Peyer's patch (tissue), 4 donors: ENCODE measurements at regions not wholly inside any gene's neighbourhood (a gene's known extent, or its start where the extent isn't known, plus 50 kb on each side); places are given as distances from the start of the nearest gene placed in this dataset.
A peak's percentile ranks its signal among the peaks of the same experiment; 100 is the strongest.

Experiments
- DNase-seq, 3 donors: peaks; one replicate each; pipeline ENCODE4 v3.0.0-alpha.2; 2017 to 2019
- H3K27ac ChIP-seq, 4 donors: fragments of 200-600 bp; sonication (generic); one replicate each; pipeline ENCODE4 v1.5.1; 2016 to 2019
- H3K27me3 ChIP-seq, 2 donors: fragments of 200-600 bp; sonication (generic); one replicate each; pipeline ENCODE4 v1.5.1; 2019
- H3K36me3 ChIP-seq, 3 donors: fragments of 200-600 bp; sonication (generic); one replicate each; pipeline ENCODE4 v1.5.1; 2016 to 2019
- H3K4me1 ChIP-seq, 4 donors: fragments of 200-600 bp; sonication (generic); one replicate each; pipeline ENCODE4 v1.5.1; 2016 to 2019
- H3K4me3 ChIP-seq, 4 donors: fragments of 200-600 bp; sonication (generic); 1 replicate in 3 of 4; 2 replicates in 1 of 4; pipeline ENCODE4 v1.5.1; 2016 to 2019; ENCODE audit warnings: mild to moderate bottlenecking in 1 of 4
- H3K9me3 ChIP-seq, 4 donors: fragments of 200-600 bp; sonication (generic); one replicate each; pipeline ENCODE4 v1.5.1; 2016 to 2019; ENCODE audit warnings: mild to moderate bottlenecking in 1 of 4
- POLR2A ChIP-seq, 2 donors: fragments of 450-650 bp; IDR thresholded peaks; one replicate each; pipeline ENCODE4 v1.5.1; 2017; ENCODE audit warnings: antibody characterized with exemption in 2 of 2, mild to moderate bottlenecking in 2 of 2, moderate library complexity in 2 of 2
- TF ChIP-seq, protein P1 (sequence below), 6 experiments: fragments of 450-650 bp in 4 of 6; fragments of 200-600 bp in 2 of 6; sonication (generic) in 1 of 6; IDR thresholded peaks; one replicate each; pipeline ENCODE4 v1.5.1; 2017 to 2019; ENCODE audit warnings: antibody characterized with exemption in 6 of 6, mild to moderate bottlenecking in 3 of 6, moderate library complexity in 1 of 6

DNA sequence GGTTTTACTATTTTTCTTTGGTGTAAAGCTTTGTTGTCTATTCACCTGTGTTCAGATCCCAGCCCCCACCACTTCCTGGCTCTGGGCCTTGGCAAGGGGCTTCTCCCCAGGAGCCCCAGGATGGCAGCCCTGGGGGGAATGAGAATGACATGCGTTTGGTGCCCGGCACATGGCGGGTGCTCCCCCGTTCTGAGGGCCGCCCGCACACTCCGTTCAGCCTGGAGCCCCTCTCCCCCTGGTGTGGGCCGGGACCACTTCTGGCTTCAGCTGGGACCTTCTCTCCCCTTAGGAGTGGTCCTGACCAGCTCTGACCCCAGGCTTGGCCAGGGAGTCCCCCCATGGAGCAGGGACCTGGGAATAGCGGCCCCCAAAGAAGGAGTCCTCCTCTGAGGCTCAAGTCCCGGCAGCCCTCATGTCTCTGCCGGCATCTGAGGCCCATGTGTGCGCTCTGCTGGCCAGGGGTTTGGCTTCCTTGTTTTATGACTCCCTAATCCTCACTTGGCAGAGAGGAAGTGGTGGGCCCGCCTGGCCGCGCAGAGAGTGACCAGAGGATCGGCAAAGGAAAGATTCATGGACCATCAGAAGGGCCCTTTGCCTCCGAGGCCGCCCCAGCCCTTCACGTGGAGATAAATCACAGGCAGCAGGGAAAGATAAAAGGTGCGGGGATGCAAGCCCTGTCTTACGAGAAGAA lies 57.0 kb upstream of the LMX1B start:
- no peaks in the 10 kb centered on the region for H3K4me1 ChIP-seq
- H3K27ac ChIP-seq = no peak overlapping the region
- no peak for DNase-seq
- no peak for TF ChIP-seq POLR2A (IDR thresholded peaks at IDR 0.05)
- TF ChIP-seq, protein P1, sequence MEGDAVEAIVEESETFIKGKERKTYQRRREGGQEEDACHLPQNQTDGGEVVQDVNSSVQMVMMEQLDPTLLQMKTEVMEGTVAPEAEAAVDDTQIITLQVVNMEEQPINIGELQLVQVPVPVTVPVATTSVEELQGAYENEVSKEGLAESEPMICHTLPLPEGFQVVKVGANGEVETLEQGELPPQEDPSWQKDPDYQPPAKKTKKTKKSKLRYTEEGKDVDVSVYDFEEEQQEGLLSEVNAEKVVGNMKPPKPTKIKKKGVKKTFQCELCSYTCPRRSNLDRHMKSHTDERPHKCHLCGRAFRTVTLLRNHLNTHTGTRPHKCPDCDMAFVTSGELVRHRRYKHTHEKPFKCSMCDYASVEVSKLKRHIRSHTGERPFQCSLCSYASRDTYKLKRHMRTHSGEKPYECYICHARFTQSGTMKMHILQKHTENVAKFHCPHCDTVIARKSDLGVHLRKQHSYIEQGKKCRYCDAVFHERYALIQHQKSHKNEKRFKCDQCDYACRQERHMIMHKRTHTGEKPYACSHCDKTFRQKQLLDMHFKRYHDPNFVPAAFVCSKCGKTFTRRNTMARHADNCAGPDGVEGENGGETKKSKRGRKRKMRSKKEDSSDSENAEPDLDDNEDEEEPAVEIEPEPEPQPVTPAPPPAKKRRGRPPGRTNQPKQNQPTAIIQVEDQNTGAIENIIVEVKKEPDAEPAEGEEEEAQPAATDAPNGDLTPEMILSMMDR (IDR thresholded peaks at IDR 0.05) = no peak
- no peaks in the 10 kb centered on the region for H3K27me3 ChIP-seq
- no peaks in the 10 kb centered on the region for H3K9me3 ChIP-seq
- H3K4me3 ChIP-seq = no peak overlapping the region
- H3K36me3 ChIP-seq = no peaks in the 10 kb centered on the region

DNA sequence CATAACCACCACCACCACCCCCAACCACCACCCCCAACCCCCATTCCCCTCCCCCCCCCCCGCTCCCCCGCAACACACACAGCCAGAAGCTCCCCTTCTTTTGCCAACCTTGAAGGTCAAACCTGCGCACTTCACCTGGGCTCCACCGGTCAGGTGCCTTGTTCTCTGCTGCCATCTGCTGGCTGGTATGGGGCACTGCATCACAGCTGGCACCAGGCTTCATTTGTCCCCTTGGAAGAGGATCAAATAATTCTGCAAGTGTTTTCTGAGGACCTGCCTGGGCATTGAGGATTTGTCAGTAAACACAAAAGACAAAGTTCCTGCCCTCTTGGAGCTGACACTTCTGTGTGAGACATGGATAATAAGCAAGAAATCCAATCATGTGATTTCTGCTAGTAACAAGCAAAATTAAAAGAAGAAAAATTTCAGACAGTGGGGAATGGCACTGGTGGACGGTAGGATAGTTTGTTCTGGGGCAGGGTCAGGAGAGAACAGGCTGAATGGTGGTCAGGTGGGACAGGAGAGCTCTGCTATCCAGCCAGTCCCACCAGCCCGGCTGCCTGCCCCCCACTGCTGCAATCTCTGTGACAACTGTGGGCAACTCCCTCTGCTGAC lies 55.6 kb upstream of the LMX1B start:
- no peak overlapping the region for H3K4me3 ChIP-seq
- no peaks in the 10 kb centered on the region for H3K9me3 ChIP-seq
- TF ChIP-seq, protein P1 (IDR thresholded peaks at IDR 0.05) = peak; percentile 90 to 97 (median 94)
- no peak for TF ChIP-seq POLR2A (IDR thresholded peaks at IDR 0.05)
- H3K36me3 ChIP-seq = no peaks in the 10 kb centered on the region
- H3K27ac ChIP-seq = no peak overlapping the region
- no peaks in the 10 kb centered on the region for H3K4me1 ChIP-seq
- no peaks in the 10 kb centered on the region for H3K27me3 ChIP-seq
- DNase-seq = peak; percentile 57 to 86 (median 72)

DNA sequence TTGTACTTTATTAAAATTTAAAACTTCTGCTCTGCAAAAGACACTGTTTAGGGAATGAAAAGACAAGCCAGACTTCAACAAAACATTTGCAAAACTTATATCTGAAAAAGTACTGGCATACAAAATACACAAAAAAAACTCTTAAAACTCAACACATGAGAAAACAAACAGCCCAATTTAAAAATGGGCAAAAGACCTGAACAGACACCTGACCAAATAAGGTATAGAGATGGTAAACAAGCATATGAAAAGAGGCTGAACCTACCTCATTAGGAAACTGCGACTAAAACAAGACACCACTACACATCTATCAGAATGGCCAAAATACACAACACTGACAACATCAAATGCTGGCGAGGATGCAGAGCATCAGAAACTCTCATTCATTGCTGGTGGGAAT lies 54.4 kb upstream of the LMX1B start:
- no peak overlapping the region for H3K27ac ChIP-seq
- H3K9me3 ChIP-seq = no peaks in the 10 kb centered on the region
- no peak overlapping the region for H3K4me3 ChIP-seq
- H3K4me1 ChIP-seq = no peaks in the 10 kb centered on the region
- TF ChIP-seq POLR2A (IDR thresholded peaks at IDR 0.05) = no peak
- TF ChIP-seq, protein P1 (IDR thresholded peaks at IDR 0.05) = no peak
- no peaks in the 10 kb centered on the region for H3K27me3 ChIP-seq
- H3K36me3 ChIP-seq = no peaks in the 10 kb centered on the region
- DNase-seq = no peak

DNA sequence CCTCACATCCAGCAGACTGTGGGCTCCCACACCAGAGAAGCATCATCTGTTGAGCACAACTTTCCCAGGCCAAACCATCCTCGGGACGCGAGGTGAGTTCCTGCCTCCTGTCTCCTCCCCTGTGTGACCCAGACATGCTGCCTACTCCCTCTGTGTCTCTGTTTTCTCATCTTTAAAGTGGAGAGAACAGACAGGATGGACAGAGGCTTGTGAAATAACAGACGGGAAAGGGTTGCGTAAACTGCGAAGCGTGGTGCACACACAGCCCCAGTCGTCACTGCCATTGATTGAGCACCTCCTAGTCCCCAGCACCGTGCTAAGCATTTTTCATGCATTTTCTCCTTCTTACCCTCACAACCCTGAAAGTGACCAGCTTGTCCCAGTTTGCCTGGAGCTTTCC lies 52.1 kb upstream of the LMX1B start:
- Histone ChIP-seq H3K27me3 (peaks cover 0 to 4% of the 10 kb centered on the region in 2 donors), H3K9me3 (no peaks in the 10 kb centered on the region), H3K27ac (no peak overlapping the region), H3K4me1 (no peaks in the 10 kb centered on the region), H3K4me3 (no peak overlapping the region), H3K36me3 (no peaks in the 10 kb centered on the region)
- no peak for DNase-seq
- TF ChIP-seq, protein P1 (IDR thresholded peaks at IDR 0.05) = no peak
- no peak for TF ChIP-seq POLR2A (IDR thresholded peaks at IDR 0.05)

DNA sequence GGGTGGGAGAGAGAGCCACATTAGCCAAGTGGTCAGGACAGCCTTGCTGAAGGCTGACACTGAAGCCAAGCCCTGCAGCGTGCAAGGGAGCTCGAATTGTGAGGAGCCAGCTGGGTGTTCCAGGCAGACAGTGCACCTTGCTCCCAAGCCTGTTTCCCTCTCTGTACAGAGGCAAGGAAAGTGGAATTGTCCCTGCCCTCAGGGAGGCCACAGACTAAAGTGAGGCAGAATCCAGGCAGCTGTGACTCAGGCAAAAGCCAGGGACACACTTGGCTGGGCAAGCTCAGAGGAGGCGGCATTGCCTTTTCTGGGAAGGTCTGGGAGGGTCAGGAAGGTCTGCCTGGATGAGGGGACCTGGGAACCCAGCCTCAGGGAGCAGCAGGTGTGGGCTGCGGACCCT lies 50.2 kb upstream of the LMX1B start:
- no peaks in the 10 kb centered on the region for H3K4me1 ChIP-seq
- no peak overlapping the region for H3K27ac ChIP-seq
- H3K27me3 ChIP-seq = peaks cover 0 to 4% of the 10 kb centered on the region in 2 donors
- no peak overlapping the region for H3K4me3 ChIP-seq
- no peak for DNase-seq
- TF ChIP-seq, protein P1 (IDR thresholded peaks at IDR 0.05) = no peak
- no peak for TF ChIP-seq POLR2A (IDR thresholded peaks at IDR 0.05)
- H3K9me3 ChIP-seq = no peaks in the 10 kb centered on the region
- H3K36me3 ChIP-seq = no peaks in the 10 kb centered on the region
